Liver (tissue), 8 donors: ENCODE measurements at regions not wholly inside any gene's neighbourhood (a gene's known extent, or its start where the extent isn't known, plus 50 kb on each side); places are given as distances from the start of the nearest gene placed in this dataset.

ENCODE experiments used
- DNase-seq: peaks from one replicate; pipeline ENCODE4 v3.0.0-alpha.2; 2017; ENCODE audit warnings: low spot score
- H3K27ac ChIP-seq, 2 donors: one replicate each; pipeline ENCODE4 v1.7.0; 2013; ENCODE audit warnings: inconsistent platforms in 2 of 2, low read length in 2 of 2, control low read depth in 1 of 2, low read depth in 1 of 2, mild to moderate bottlenecking in 1 of 2
- H3K27me3 ChIP-seq, 4 donors: one replicate each; pipeline versions ENCODE4 v1.6.1 to v1.7.0; 2013; ENCODE audit warnings: low read length in 3 of 4, inconsistent platforms in 1 of 4, mild to moderate bottlenecking in 1 of 4, moderate library complexity in 1 of 4; ENCODE audit not compliant: control insufficient read depth in 4 of 4, insufficient read depth in 4 of 4
- H3K36me3 ChIP-seq, 4 donors: one replicate each; pipeline versions ENCODE4 v1.6.1 to v1.7.0; 2013; ENCODE audit warnings: low read length in 3 of 4, mild to moderate bottlenecking in 3 of 4, low read depth in 1 of 4, moderate library complexity in 1 of 4; ENCODE audit not compliant: control insufficient read depth in 4 of 4, insufficient read depth in 3 of 4
- H3K4me1 ChIP-seq, 4 donors: one replicate each; pipeline versions ENCODE4 v1.6.1 to v1.7.0; 2013; ENCODE audit warnings: low read length in 3 of 4, mild to moderate bottlenecking in 3 of 4, moderate library complexity in 1 of 4; ENCODE audit not compliant: control insufficient read depth in 4 of 4, insufficient read depth in 4 of 4
- H3K4me3 ChIP-seq, 3 donors: one replicate each; pipeline versions ENCODE4 v1.6.1 to v1.7.0; 2013; ENCODE audit warnings: low read length in 3 of 3, control low read depth in 1 of 3, low read depth in 1 of 3, mild to moderate bottlenecking in 1 of 3
- H3K9ac ChIP-seq, 2 donors: one replicate each; pipeline ENCODE4 v1.7.0; 2013; ENCODE audit warnings: low read length in 2 of 2, mild to moderate bottlenecking in 2 of 2, moderate library complexity in 2 of 2, control low read depth in 1 of 2, low read depth in 1 of 2
- H3K9me3 ChIP-seq, 4 donors: one replicate each; pipeline versions ENCODE4 v1.6.1 to v1.7.0; 2013; ENCODE audit warnings: low read length in 3 of 4; ENCODE audit not compliant: control insufficient read depth in 4 of 4
- EGR1 ChIP-seq, 2 donors: IDR thresholded peaks; 2 replicates each; pipeline ENCODE4 v1.6.1; 2016 to 2018; ENCODE audit warnings: antibody characterized with exemption in 2 of 2, low read depth in 2 of 2
- FOXA1 ChIP-seq: IDR thresholded peaks from 2 replicates; pipeline ENCODE4 v1.6.1; 2016; ENCODE audit warnings: antibody characterized with exemption
- FOXA2 ChIP-seq: IDR thresholded peaks from 2 replicates; pipeline ENCODE4 v1.6.1; 2016; ENCODE audit warnings: antibody characterized with exemption
- GABPA ChIP-seq, 2 donors: IDR thresholded peaks in 1 of 2; conservative IDR thresholded peaks in 1 of 2; 2 replicates each; pipeline ENCODE4 v1.6.1; 2016; ENCODE audit warnings: antibody characterized with exemption in 2 of 2, mild to moderate bottlenecking in 1 of 2, moderate library complexity in 1 of 2
- HNF4A ChIP-seq, 2 donors: conservative IDR thresholded peaks; 2 replicates each; pipeline ENCODE4 v1.6.1; 2016; ENCODE audit warnings: antibody characterized with exemption in 2 of 2, mild to moderate bottlenecking in 2 of 2
- HNF4G ChIP-seq: IDR thresholded peaks from 2 replicates; pipeline ENCODE4 v1.6.1; 2016; ENCODE audit warnings: antibody characterized with exemption
- JUND ChIP-seq, 2 donors: IDR thresholded peaks; 2 replicates each; pipeline ENCODE4 v1.6.1; 2016; ENCODE audit warnings: antibody characterized with exemption in 2 of 2
- NR2F2 ChIP-seq: IDR thresholded peaks from 2 replicates; pipeline ENCODE4 v1.6.1; 2016; ENCODE audit warnings: antibody characterized with exemption
- RAD21 ChIP-seq, 2 donors: IDR thresholded peaks; 2 replicates each; pipeline ENCODE4 v1.6.1; 2016; ENCODE audit warnings: antibody characterized with exemption in 2 of 2, mild to moderate bottlenecking in 2 of 2
- RXRA ChIP-seq, 2 donors: IDR thresholded peaks; 2 replicates each; pipeline ENCODE4 v1.6.1; 2017 to 2018; ENCODE audit warnings: antibody characterized with exemption in 2 of 2, mild to moderate bottlenecking in 1 of 2
- SP1 ChIP-seq: IDR thresholded peaks from 2 replicates; pipeline ENCODE4 v1.6.1; 2018; ENCODE audit warnings: antibody characterized with exemption, mild to moderate bottlenecking
- TAF1 ChIP-seq: conservative IDR thresholded peaks from 2 replicates; pipeline ENCODE4 v1.6.1; 2016; ENCODE audit warnings: antibody characterized with exemption, mild to moderate bottlenecking
- YY1 ChIP-seq: IDR thresholded peaks from 2 replicates; pipeline ENCODE4 v1.6.1; 2016; ENCODE audit warnings: antibody characterized with exemption, mild to moderate bottlenecking
- WGBS: extraction: QIAGEN DNeasy Blood & Tissue Kit; methylation state at CpG from one replicate; pipeline ENCODE4 v1.1.7; 2013; 5-methylcytosine and 5-hydroxymethylcytosine counted together
- TF ChIP-seq, protein P1 (sequence below): IDR thresholded peaks from 2 replicates; pipeline ENCODE4 v1.6.1; 2016; ENCODE audit warnings: antibody characterized with exemption
- TF ChIP-seq, protein P2 (sequence below): IDR thresholded peaks from 2 replicates; pipeline ENCODE4 v1.6.1; 2016; ENCODE audit warnings: antibody characterized with exemption
- TF ChIP-seq, protein P3 (sequence below): fragments of 150-350 bp; IDR thresholded peaks from 2 replicates; pipeline ENCODE4 v1.5.1; 2017; ENCODE audit warnings: improper control_type of control experiment, low read depth, low read length; ENCODE audit not compliant: missing input control
- TF ChIP-seq, protein P4 (sequence below): IDR thresholded peaks from 2 replicates; pipeline ENCODE4 v1.6.1; 2016; ENCODE audit warnings: antibody characterized with exemption
- TF ChIP-seq, protein P5 (sequence below): IDR thresholded peaks from 2 replicates; pipeline ENCODE4 v1.6.1; 2016; ENCODE audit warnings: antibody characterized with exemption, mild to moderate bottlenecking
- donor health status: healthy.
- donor health status: healthy.
- donor health status: healthy.
- donor health status: healthy.
- donor health status: healthy.

DNA sequence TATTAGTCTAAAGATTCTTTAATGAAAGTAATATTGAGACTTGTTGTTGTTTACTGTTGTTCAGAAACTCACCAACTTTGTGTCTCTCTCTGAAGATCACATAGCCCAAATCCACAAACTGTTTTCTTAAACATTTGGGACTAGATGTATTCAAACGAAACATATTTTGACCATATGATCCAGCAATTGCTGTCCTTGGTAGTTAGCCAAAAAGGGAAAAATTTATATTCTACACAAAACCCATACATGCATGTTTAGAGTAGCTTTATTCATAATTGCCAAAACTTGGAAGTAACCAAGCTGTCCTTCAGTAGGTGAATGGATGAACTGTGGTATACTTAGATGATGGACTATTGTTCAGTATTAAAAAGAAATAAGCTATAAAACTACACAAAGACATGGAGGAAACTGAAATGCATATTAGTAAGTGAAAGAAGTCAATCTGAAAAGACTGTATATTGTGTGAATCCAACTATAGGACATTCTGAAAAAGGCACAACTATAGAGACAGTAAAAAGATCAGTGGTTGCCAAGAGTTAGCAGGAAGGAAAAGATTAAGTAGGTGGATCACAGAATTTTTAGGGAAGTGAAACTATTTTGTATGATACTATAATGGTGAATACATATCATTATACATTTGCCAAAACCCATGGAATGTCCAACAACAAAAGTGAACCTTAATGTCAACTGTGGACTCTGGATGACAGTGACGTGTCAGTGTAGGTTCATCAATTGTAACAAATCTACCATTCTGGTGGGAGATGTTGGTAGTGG is 442.9 kb downstream of the INSC start:
- H3K36me3 ChIP-seq: no peaks in the 10 kb centered on the region
- no peaks in the 10 kb centered on the region for H3K9me3 ChIP-seq
- TF ChIP-seq, protein P1, sequence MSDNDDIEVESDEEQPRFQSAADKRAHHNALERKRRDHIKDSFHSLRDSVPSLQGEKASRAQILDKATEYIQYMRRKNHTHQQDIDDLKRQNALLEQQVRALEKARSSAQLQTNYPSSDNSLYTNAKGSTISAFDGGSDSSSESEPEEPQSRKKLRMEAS: no peak
- TF ChIP-seq FOXA1: no peak
- no peak for TF ChIP-seq RAD21 (IDR thresholded peaks at IDR 0.05)
- no peak for TF ChIP-seq EGR1 (IDR thresholded peaks at IDR 0.05; ENCODE audit: low read depth in 2 of 2)
- TF ChIP-seq, protein P2, sequence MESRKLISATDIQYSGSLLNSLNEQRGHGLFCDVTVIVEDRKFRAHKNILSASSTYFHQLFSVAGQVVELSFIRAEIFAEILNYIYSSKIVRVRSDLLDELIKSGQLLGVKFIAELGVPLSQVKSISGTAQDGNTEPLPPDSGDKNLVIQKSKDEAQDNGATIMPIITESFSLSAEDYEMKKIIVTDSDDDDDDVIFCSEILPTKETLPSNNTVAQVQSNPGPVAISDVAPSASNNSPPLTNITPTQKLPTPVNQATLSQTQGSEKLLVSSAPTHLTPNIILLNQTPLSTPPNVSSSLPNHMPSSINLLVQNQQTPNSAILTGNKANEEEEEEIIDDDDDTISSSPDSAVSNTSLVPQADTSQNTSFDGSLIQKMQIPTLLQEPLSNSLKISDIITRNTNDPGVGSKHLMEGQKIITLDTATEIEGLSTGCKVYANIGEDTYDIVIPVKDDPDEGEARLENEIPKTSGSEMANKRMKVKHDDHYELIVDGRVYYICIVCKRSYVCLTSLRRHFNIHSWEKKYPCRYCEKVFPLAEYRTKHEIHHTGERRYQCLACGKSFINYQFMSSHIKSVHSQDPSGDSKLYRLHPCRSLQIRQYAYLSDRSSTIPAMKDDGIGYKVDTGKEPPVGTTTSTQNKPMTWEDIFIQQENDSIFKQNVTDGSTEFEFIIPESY: no peak
- TF ChIP-seq, protein P3, sequence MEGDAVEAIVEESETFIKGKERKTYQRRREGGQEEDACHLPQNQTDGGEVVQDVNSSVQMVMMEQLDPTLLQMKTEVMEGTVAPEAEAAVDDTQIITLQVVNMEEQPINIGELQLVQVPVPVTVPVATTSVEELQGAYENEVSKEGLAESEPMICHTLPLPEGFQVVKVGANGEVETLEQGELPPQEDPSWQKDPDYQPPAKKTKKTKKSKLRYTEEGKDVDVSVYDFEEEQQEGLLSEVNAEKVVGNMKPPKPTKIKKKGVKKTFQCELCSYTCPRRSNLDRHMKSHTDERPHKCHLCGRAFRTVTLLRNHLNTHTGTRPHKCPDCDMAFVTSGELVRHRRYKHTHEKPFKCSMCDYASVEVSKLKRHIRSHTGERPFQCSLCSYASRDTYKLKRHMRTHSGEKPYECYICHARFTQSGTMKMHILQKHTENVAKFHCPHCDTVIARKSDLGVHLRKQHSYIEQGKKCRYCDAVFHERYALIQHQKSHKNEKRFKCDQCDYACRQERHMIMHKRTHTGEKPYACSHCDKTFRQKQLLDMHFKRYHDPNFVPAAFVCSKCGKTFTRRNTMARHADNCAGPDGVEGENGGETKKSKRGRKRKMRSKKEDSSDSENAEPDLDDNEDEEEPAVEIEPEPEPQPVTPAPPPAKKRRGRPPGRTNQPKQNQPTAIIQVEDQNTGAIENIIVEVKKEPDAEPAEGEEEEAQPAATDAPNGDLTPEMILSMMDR: no peak
- no peak for TF ChIP-seq HNF4G
- no peak for TF ChIP-seq HNF4A (conservative IDR thresholded peaks at IDR 0.05)
- TF ChIP-seq, protein P4, sequence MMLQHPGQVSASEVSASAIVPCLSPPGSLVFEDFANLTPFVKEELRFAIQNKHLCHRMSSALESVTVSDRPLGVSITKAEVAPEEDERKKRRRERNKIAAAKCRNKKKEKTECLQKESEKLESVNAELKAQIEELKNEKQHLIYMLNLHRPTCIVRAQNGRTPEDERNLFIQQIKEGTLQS: no peak
- TF ChIP-seq, protein P5, sequence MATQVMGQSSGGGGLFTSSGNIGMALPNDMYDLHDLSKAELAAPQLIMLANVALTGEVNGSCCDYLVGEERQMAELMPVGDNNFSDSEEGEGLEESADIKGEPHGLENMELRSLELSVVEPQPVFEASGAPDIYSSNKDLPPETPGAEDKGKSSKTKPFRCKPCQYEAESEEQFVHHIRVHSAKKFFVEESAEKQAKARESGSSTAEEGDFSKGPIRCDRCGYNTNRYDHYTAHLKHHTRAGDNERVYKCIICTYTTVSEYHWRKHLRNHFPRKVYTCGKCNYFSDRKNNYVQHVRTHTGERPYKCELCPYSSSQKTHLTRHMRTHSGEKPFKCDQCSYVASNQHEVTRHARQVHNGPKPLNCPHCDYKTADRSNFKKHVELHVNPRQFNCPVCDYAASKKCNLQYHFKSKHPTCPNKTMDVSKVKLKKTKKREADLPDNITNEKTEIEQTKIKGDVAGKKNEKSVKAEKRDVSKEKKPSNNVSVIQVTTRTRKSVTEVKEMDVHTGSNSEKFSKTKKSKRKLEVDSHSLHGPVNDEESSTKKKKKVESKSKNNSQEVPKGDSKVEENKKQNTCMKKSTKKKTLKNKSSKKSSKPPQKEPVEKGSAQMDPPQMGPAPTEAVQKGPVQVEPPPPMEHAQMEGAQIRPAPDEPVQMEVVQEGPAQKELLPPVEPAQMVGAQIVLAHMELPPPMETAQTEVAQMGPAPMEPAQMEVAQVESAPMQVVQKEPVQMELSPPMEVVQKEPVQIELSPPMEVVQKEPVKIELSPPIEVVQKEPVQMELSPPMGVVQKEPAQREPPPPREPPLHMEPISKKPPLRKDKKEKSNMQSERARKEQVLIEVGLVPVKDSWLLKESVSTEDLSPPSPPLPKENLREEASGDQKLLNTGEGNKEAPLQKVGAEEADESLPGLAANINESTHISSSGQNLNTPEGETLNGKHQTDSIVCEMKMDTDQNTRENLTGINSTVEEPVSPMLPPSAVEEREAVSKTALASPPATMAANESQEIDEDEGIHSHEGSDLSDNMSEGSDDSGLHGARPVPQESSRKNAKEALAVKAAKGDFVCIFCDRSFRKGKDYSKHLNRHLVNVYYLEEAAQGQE: no peak
- no peak for TF ChIP-seq RXRA (IDR thresholded peaks at IDR 0.05)
- no peak for TF ChIP-seq FOXA2
- TF ChIP-seq JUND (IDR thresholded peaks at IDR 0.05): no peak
- TF ChIP-seq TAF1: no peak
- TF ChIP-seq NR2F2: no peak
- TF ChIP-seq YY1: no peak
- TF ChIP-seq GABPA (IDR thresholded peaks at IDR 0.05 in 1 of 2, conservative IDR thresholded peaks at IDR 0.05 in 1 of 2): no peak
- TF ChIP-seq SP1: no peak
- H3K4me1 ChIP-seq: peaks cover 0 to 4% (median 0%) of the 10 kb centered on the region in 4 donors
- H3K27ac ChIP-seq: no peak overlapping the region
- no peak overlapping the region for H3K4me3 ChIP-seq
- no peak for DNase-seq
- no peak overlapping the region for H3K9ac ChIP-seq
- H3K27me3 ChIP-seq: no peaks in the 10 kb centered on the region
- WGBS: 87% methylated on average over 2 of the region's 2 CpGs
